ENCODE measurements at regions not wholly inside any gene's neighbourhood (a gene's known extent, or its start where the extent isn't known, plus 50 kb on each side); places are given as distances from the start of the nearest gene placed in this dataset.
A peak's percentile ranks its signal among the peaks of the same experiment; 100 is the strongest.
"Not testable (repeated sequence)": the region's sequence is repeated elsewhere in the genome, so short reads cannot be mapped to it uniquely, and the experiment has no call there.

DNA sequence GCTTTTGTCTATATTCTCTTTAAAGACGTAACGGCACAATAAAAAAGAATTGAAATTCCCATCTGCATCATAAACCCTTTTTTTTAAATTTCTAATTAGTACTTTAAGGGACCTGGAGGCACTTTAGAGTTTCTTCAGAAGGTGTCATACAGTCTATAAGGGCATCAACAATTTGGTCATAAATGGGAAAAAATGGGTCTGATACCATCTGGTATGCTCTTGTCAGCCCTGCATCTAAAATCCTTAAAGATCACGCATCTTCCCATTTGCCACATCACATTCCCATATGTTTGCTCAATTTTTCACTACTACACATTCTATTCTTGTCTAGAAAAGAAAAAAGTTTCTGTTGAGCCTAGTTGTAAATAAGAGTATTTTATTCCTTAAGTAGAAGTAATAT is 53.8 kb downstream of the COX7C start:
- H3K36me3 ChIP-seq = no peaks in the 10 kb centered on the region
- DNase-seq (ENCODE audit: low read depth in 1 of 2, low spot score in 2 of 2) = no peak
- no peak overlapping the region for H3K27ac ChIP-seq
- H3K4me1 ChIP-seq (replicated peaks) = no peaks in the 10 kb centered on the region
- H3K27me3 ChIP-seq (replicated peaks) = no peaks in the 10 kb centered on the region
- H3K4me3 ChIP-seq = no peak overlapping the region
- H3K9me3 ChIP-seq (replicated peaks) = no peaks in the 10 kb centered on the region

DNA sequence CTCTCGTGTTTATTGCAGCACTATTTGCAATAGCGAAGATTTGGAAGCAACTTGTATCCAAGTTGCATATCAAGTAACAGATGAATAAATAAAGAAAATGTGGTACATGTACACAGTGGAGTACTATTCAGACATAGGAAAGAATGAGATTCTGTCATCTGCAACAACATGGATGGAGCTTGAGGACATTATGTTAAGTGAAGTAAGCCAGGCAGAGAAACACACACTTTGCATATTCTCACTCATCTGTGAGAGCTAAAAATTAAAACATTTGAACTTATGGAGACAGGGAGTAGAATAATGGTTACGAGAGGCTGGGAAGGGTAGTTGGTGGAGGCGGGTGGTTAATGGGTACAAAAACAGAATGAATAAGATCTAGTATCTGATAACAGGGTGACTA is 56.3 kb downstream of the COX7C start:
- Histone ChIP-seq H3K4me1 (replicated peaks) (no peaks in the 10 kb centered on the region), H3K27me3 (replicated peaks) (no peaks in the 10 kb centered on the region), H3K36me3 (no peaks in the 10 kb centered on the region), H3K27ac (no peak overlapping the region), H3K9me3 (replicated peaks) (no peaks in the 10 kb centered on the region), H3K4me3 (no peak overlapping the region)
- no peak for DNase-seq (ENCODE audit: low read depth in 1 of 2, low spot score in 2 of 2)

DNA sequence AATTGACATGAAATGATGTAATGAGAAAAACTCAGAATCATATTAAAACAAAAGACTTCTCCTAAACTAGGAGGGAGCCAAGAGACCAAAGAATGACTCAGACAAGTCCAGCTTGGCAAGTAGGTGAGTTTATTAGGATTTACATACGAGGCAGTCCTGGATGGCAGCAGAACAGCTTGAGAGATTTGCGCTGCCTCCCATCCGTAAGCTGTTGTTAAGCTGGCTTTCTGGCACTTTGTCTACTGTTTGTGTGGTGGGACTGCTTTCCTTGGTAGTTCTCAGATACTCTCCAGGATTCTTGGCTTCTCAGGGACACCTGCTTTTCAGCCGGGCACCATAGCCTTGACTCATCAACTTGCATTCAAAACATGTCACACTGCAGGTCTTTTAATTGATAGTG is 57.6 kb downstream of the COX7C start:
- DNase-seq (ENCODE audit: low read depth in 1 of 2, low spot score in 2 of 2) = no peak

DNA sequence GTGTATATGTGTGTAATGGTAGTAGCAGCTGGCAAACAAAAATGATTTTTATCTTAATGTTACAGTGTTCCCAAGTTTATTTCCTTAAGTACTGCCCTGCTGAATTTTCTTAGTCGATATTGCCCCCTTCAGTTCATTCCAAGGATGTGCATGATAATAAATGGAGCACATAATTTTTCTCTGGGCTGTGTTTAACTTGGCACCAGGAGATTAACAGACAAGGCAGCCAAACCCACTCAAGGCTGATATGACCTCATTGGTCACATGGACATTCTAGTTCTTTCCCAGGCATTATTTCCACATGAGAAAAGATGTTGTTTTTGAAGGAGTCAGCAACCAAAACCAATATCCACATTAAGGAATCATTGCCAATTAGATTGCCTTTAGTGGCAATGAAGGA is 61.8 kb downstream of the COX7C start:
- peak in 1 of 2 experiments; percentile 26 for DNase-seq (ENCODE audit: low read depth in 1 of 2, low spot score in 2 of 2)
- Histone ChIP-seq H3K27ac (no peak overlapping the region), H3K36me3 (no peaks in the 10 kb centered on the region), H3K9me3 (replicated peaks) (no peaks in the 10 kb centered on the region), H3K27me3 (replicated peaks) (no peaks in the 10 kb centered on the region), H3K4me3 (no peak overlapping the region), H3K4me1 (replicated peaks) (no peaks in the 10 kb centered on the region)

More for the DNA sequence above, 57.6 kb downstream of the COX7C start:
- Histone ChIP-seq H3K9me3 (replicated peaks) (no peaks in the 10 kb centered on the region), H3K4me1 (replicated peaks) (no peaks in the 10 kb centered on the region), H3K27me3 (replicated peaks) (no peaks in the 10 kb centered on the region), H3K27ac (no peak overlapping the region), H3K4me3 (no peak overlapping the region), H3K36me3 (no peaks in the 10 kb centered on the region)

DNA sequence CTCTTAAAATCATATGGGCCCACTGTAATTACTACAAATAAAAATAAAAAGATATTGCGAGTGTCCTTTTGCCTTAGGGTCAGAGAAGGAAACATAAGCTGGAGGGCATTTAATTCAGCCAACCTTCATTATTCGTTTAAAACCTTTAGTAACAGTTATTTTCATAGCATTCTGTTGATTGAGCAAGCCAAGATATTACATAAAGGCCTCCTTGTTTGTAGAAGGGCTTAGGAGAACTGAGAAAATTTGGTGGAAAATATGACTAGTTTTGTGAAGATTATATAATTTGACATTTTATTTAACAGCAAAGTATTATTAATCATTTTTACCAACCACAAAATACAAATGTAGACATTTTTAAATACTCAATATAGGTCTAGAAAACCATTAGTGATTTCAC is 62.2 kb downstream of the COX7C start:
- no peaks in the 10 kb centered on the region for H3K27me3 ChIP-seq (replicated peaks)
- no peak for DNase-seq (ENCODE audit: low read depth in 1 of 2, low spot score in 2 of 2)
- H3K27ac ChIP-seq = no peak overlapping the region
- H3K9me3 ChIP-seq (replicated peaks) = no peaks in the 10 kb centered on the region
- H3K36me3 ChIP-seq = no peaks in the 10 kb centered on the region
- H3K4me3 ChIP-seq = no peak overlapping the region
- H3K4me1 ChIP-seq (replicated peaks) = no peaks in the 10 kb centered on the region

DNA sequence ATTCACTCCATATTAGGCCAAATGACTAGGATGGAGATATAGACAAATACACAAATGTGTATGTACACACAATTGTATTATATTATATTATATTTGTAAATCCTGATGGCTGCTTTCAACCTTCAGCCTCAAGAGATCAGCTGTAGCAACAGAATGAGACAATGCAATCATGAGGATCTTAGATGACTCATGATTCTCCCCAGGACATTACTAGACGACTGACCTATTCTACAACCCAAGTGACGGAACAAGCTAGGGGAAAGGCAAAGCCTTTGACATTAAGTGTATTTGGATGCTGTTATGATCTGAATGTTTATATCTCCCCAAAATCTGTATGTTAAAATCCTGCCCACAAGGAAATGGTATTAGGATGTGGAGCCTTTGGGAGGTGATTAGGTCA is 66.5 kb downstream of the COX7C start:
- no peak overlapping the region for H3K27ac ChIP-seq
- DNase-seq (ENCODE audit: low read depth in 1 of 2, low spot score in 2 of 2) = no peak
- H3K27me3 ChIP-seq (replicated peaks) = no peaks in the 10 kb centered on the region
- H3K4me3 ChIP-seq = no peak overlapping the region
- no peaks in the 10 kb centered on the region for H3K4me1 ChIP-seq (replicated peaks)
- no peaks in the 10 kb centered on the region for H3K9me3 ChIP-seq (replicated peaks)
- no peaks in the 10 kb centered on the region for H3K36me3 ChIP-seq

DNA sequence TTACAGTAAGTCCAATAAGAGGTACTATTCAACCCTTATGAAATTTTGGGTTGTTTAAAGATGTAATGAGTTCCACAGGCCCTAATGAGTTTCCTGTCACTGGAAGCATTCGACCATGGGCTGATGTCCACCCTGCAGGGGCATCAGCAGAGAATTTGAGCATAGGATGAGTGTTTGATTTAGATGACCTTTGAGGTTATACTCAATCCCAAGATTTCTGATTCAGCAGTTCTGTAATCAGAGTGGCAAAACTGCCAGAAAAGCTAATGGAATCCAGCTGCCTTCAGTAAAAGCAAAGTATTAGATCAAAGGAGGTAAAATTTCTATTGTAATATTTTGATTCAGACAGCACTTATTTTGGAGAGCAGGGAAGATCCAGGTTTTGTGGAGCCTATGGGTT is 68.3 kb downstream of the COX7C start:
- H3K27me3 ChIP-seq (replicated peaks) = no peaks in the 10 kb centered on the region
- H3K9me3 ChIP-seq (replicated peaks) = no peaks in the 10 kb centered on the region
- no peaks in the 10 kb centered on the region for H3K36me3 ChIP-seq
- no peak overlapping the region for H3K4me3 ChIP-seq
- DNase-seq (ENCODE audit: low read depth in 1 of 2, low spot score in 2 of 2) = no peak
- H3K4me1 ChIP-seq (replicated peaks) = no peaks in the 10 kb centered on the region
- no peak overlapping the region for H3K27ac ChIP-seq

DNA sequence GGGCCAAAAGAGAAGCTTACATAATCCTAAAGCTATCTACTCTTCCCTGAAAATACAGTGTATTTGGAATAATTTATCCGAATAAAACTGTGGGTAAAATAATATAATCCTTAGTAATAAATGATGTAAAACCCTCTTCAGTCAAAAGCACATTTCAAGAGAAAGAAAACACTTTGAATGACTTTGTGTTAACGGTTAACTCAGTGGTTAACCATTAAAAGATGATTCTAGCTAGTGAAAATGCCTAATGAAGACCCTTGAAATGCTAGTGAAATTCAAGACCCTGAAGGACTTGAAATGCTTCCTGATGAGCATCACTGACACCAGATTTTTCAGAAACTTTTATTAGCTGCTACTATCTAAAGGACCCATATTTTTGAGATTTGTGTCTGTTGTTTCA is 70.7 kb downstream of the COX7C start:
- no peaks in the 10 kb centered on the region for H3K36me3 ChIP-seq
- no peaks in the 10 kb centered on the region for H3K9me3 ChIP-seq (replicated peaks)
- DNase-seq (ENCODE audit: low read depth in 1 of 2, low spot score in 2 of 2) = no peak
- no peak overlapping the region for H3K4me3 ChIP-seq
- H3K4me1 ChIP-seq (replicated peaks) = no peaks in the 10 kb centered on the region
- no peak overlapping the region for H3K27ac ChIP-seq
- H3K27me3 ChIP-seq (replicated peaks) = no peaks in the 10 kb centered on the region

DNA sequence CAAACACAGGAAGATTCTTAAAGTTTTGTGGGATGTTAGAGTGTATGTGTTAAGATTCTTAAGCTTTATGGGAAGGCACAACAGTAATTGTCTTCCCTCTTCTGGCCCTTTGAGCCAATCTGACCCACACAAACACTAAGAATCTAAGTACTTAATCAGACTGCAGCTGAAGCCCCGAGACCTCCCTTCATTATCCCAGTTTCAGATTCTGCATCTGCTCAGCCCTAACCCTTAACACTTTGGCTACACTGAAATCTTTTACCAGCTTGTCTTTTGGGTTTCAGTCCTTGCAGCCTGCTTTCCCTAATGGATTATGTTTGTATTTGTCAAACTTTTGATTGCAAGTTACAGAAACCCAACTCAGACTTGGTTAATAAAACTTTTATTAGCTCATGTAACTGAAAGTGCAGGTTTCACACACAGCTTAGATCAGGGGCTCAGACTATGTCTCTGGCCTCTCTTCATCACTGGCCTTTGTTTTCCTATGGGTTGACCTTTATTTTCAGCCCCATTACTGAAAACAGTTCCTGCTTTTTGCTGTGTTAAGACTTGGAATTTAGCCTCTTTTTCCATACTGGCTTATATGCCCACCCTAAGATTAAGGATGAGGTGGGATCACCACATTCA is 71.5 kb downstream of the COX7C start:
- Histone ChIP-seq H3K4me1 (replicated peaks) (no peaks in the 10 kb centered on the region), H3K4me3 (no peak overlapping the region), H3K27me3 (replicated peaks) (0 out of 2 replicates have a peak, but pooled peaks cover 5% of the 10 kb centered on the region), H3K9me3 (replicated peaks) (no peaks in the 10 kb centered on the region), H3K27ac (no peak overlapping the region), H3K36me3 (no peaks in the 10 kb centered on the region)
- DNase-seq (ENCODE audit: low read depth in 1 of 2, low spot score in 2 of 2) = no peak

DNA sequence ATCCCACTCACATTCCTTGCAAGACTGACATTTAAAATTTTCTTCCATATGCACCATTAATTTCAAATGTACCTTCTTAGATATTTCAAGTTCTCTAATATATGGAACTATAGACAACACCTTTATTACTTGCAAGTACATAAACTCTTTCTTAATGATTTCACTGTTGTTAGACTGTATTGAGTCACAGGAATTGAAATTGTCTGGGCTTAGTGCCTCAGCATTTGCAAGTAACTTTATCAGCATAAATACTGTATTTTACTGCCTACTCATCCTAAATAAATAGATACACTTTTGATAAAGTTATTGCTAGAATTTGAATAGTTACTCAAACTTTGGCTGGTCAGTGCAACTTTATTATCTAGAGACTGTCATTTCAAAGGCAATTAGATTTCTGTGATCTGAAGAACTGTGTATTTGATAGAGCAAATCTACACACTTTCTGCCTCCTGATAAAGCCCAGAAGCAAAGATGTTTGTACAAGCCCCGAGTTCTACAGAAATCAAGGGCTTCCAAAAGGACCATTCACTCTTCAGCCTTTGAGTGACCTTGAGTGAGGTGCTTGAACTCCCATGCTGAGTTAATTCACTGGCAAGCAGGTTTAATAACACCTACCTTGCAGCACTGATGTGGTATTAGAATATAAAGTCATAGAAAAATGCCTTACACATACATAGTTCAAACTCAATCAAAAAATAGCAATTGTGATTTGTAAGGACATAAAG is 91.6 kb downstream of the COX7C start:
- Histone ChIP-seq H3K9me3 (replicated peaks) (no peaks in the 10 kb centered on the region), H3K36me3 (no peaks in the 10 kb centered on the region), H3K4me3 (no peak overlapping the region), H3K27ac (no peak overlapping the region), H3K27me3 (replicated peaks) (no peaks in the 10 kb centered on the region), H3K4me1 (replicated peaks) (no peaks in the 10 kb centered on the region)
- DNase-seq (ENCODE audit: low read depth in 1 of 2, low spot score in 2 of 2) = no peak

DNA sequence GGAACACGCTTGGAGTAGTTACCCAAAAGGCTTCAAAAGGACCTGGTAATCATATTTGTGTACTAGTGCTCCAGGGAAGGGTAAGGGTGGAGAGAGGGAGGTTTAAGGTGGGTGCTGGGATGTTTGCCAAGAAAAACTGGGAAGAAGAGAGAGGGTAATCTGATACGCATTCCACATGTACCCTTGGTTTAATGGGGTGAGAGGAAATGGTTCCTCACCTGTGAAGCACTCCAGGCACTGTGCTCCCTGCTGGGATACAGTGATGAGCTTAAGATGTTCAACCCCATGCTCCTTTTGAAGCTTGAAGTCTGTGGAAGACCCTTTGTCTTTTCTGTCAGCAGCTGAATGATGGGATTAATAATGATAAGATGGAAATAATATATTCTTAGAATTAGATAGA is 98.4 kb downstream of the COX7C start:
- H3K4me1 ChIP-seq (replicated peaks) = no peaks in the 10 kb centered on the region
- DNase-seq (ENCODE audit: low read depth in 1 of 2, low spot score in 2 of 2) = no peak
- no peak overlapping the region for H3K4me3 ChIP-seq
- H3K36me3 ChIP-seq = no peaks in the 10 kb centered on the region
- H3K9me3 ChIP-seq (replicated peaks) = no peaks in the 10 kb centered on the region
- H3K27ac ChIP-seq = no peak overlapping the region
- H3K27me3 ChIP-seq (replicated peaks) = no peaks in the 10 kb centered on the region

DNA sequence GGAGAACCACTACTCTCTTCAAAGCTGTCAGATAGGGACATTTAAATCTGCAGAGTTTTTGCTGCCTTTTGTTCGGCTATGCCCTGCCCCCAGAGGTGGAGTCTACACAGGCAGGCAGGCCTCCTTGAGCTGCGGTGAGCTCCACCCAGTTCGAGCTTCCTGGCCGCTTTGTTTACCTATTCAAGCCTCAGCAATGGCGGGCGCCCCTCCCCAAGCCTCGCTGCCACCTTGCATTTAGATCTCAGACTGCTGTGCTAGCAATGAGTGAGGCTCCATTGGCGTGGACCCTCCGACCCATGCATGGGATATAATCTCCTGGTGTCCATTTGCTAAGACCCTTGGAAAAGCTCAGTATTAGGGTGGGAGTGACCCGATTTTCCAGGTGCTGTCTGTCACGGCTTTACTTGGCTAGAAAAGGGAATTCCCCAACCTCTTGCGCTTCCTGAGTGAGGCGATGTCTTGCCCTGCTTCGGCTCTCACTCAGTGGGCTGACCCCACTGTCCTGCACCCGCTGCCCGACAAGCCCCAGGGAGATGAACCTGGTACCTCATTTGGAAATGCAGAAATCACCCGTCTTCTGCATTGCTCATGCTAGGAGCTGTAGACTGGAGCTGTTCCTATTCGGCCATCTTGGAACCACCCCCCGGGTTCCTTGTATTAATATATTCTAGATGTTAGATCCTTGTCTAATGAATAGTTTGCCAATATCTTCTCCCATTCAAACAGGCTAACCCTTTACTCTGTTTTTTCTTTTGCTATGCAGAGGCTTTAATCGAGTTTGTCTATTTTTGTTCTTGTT is 113.8 kb downstream of the COX7C start:
- H3K27me3 ChIP-seq (replicated peaks) = not testable (repeated sequence)

DNA sequence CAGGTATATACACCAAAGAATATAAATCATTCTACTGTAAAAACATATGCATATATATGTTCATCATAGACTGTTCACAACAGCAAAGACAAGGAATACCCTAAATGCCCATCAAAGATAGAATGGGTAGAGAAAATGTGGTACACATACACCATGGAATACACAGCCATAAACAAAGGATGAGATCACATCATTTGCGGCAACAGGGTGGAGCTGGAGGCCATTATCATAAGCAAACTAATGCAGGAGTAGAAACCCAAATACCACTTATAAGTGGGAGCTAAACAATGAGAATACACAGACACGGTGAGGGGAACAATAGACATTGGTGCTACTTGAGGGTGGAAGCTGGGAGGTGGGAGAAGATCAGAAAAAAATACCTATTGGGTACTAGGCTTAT is 117.6 kb downstream of the COX7C start:
- Histone ChIP-seq H3K9me3 (replicated peaks) (no peaks in the 10 kb centered on the region; the same call in 1 of the 2 replicates), H3K4me3 (no peak overlapping the region), H3K4me1 (replicated peaks) (no peaks in the 10 kb centered on the region), H3K27me3 (replicated peaks) (no peaks in the 10 kb centered on the region), H3K36me3 (no peaks in the 10 kb centered on the region), H3K27ac (no peak overlapping the region)
- DNase-seq (ENCODE audit: low read depth in 1 of 2, low spot score in 2 of 2) = no peak

More for the DNA sequence above, 113.8 kb downstream of the COX7C start:
- H3K27ac ChIP-seq; H3K36me3 ChIP-seq; DNase-seq (ENCODE audit: low read depth in 1 of 2, low spot score in 2 of 2); H3K4me1 ChIP-seq (replicated peaks); H3K9me3 ChIP-seq (replicated peaks); H3K4me3 ChIP-seq: not testable (repeated sequence)

DNA sequence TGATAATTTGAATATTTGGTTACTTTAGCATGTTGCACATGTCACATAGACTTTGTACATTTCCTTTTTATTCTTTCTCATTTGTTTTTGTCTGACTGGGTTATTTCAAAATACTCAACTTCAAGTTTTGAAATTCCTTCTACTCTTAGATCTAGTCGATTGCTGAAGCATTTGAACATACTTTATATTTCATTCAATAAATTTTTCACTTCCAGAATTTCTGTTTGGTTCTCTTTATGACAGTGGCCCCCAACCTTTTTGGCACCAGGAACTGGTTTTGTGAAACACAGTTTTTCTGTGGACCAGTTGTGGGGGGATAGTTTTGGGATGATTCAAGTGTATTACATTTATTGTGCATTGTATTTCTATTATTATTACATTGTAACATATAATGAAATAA is 119.8 kb downstream of the COX7C start:
- Histone ChIP-seq H3K27ac (no peak overlapping the region), H3K4me1 (replicated peaks) (no peaks in the 10 kb centered on the region), H3K9me3 (replicated peaks) (no peaks in the 10 kb centered on the region; the same call in 1 of the 2 replicates), H3K36me3 (no peaks in the 10 kb centered on the region), H3K27me3 (replicated peaks) (no peaks in the 10 kb centered on the region), H3K4me3 (no peak overlapping the region)
- DNase-seq (ENCODE audit: low read depth in 1 of 2, low spot score in 2 of 2) = no peak

Data from SJSA1 (cell line).